ENCODE measurements at regions not wholly inside any gene's neighbourhood (a gene's known extent, or its start where the extent isn't known, plus 50 kb on each side); places are given as distances from the start of the nearest gene placed in this dataset.

DNA sequence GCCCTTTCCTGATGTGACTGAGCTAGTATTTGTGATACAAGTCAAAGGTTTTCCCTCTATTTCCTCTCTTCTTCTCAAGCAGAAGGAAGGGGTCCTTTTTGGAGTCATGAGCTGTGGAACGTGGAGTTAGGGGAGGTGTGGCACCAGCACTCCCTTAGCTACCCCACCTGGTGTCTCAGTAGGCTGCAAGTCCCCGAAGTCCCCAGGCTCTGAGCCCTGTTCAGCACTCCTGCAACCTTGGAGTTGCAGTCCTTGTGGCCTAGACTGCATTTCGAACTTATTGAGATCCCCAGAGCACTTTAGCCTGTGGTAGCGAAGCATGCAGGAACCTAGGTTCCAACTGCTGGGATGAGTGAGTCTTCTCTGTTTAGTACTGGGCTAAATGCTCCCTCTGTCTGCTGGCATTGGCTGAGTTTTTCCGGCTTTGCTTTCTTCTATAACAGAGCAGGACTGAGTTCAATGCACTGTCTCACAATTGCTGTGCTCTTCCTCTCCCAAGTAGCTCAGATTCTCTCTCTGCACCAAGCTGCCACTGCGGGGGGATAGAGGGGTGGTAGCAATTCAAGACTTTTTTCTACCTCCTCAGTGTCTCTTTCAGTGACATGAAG is 600.7 kb upstream of the CDH9 start:
- DNase-seq, result no peak

GRCh38 chr5:27619982-27620381 is 581.6 kb upstream of the CDH9 start:
- DNase-seq, result no peak

- DNase-seq, result no peak
These were observed 573.8 kb upstream of the CDH9 start for GRCh38 chr5:27612161-27612560.

DNA sequence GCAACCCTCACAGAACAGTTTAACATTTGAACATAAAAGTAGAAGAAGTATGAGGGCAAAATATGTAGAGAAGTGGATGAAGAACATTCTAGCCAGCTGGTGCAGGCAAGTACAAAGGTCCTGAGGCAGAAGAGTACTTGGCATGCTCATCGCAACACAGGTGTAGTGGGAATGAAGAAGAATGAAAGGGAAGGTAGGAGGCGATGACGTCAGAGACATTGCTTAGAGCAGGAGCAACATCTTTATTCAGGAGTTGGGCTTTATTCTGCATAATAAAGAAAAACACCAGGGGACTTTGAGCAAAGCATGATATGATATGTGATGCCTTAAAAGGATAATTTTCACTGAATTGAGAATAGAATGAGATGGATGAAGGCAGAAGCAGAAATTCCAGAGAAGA is 570.6 kb upstream of the CDH9 start:
- DNase-seq, result no peak

- DNase-seq, result no peak
These were observed 560.2 kb upstream of the CDH9 start for GRCh38 chr5:27598576-27598975.

- no peak for DNase-seq
These were observed 555.8 kb upstream of the CDH9 start for GRCh38 chr5:27594141-27594540.

DNA sequence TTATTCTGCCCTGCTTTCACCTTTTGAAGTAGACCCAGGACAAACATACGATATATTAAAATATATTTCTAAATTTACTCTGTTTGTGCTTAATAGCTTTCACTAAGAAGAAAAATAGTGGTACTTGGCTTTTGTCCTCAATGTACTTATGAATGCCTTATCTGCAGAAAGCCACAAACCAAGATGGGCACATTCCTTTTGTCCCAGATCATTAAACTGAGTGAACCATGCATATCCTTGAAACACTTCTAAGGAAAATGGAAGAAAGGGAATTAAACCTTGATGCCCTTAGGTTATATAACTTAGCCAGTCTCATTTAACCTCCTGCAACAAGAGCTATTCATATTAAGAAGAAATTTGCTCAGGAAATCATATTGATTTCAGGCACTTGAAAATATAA is 553.8 kb upstream of the CDH9 start:
- no peak for DNase-seq

DNA sequence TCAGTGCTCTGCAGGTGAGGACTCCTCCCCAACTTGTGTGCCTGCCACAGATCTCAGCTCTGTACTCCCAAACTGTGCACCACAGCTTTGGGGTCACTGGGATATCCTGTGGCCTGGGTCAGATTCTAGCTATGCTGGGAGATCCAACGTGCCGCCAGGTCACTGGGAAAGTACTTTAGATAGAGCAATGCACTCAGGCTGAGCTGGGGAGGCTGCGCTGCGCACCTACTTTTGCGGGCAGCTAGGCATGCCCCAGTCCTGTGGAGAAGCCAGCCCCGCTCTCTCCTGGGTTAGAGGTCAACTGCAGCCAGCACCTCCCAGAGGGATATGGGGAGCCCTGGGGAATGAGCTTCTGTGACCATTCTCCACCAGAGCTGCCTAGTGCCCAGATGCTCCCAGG is 552.1 kb upstream of the CDH9 start:
- DNase-seq, result no peak

DNA sequence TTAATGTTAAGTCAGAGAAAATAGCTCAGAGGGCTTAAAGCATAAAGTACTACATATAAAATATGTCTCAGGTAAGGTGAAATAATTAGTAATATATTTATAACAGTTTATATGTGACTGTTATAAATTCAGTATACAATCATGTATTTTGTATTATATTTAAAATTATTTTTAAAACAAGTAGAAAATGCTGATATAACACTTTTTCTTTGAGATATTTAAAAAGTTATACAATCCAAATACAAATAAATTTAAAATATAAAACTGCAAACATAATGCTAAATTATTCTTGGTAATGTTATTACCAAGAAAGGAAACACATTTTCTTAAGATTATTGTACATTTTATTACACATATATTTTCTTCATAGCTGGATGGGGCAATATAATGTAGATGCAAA is 539.9 kb upstream of the CDH9 start:
- no peak for DNase-seq

- DNase-seq, result no peak
These were observed 533.3 kb upstream of the CDH9 start for GRCh38 chr5:27571681-27572080.

GRCh38 chr5:27568811-27569210 is 530.4 kb upstream of the CDH9 start:
- no peak for DNase-seq

DNA sequence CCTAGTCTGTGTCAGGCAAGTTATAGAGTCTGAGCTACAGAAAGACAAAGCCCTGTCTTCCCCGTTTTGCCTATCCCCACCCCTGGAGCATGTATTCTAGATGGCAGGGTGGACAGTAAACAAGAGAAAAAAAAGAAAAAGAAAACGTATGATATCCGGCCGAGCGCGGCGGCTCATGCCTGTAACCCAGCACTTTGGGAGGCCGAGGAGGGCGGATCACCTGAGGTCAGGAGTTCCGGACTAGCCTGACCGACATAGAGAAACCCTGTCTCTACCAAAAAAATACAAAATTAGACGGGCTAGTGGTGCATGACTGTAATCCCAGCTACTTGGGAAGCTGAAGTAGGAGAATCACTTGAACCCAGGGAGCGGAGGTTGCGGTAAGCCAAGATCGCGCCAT is 523.0 kb upstream of the CDH9 start:
- DNase-seq, result no peak

DNA sequence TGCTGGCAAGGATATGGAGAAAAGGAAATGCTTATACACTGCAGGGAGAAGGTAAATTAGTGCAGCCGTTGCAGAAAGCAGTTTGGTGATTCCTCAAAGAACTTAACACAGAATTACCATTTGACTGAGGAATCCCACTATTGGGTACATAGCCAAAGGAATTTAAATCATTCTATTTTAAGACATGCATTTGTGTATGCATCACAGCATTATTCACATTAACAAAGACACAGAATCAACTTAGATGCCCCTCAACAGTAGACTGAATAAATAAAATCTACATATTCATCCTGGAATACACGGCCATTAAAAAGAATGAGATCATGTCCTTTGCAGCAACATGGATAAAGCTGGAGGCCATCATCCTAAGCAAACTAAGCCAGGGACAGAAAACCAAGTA is 510.1 kb upstream of the CDH9 start:
- DNase-seq, result no peak

GRCh38 chr5:27535031-27535557 is 496.7 kb upstream of the CDH9 start:
- no peak for DNase-seq

GRCh38 chr5:27532305-27532704 is 493.9 kb upstream of the CDH9 start:
- no peak for DNase-seq

GRCh38 chr5:27524515-27524914 is 486.1 kb upstream of the CDH9 start:
- no peak for DNase-seq

DNA sequence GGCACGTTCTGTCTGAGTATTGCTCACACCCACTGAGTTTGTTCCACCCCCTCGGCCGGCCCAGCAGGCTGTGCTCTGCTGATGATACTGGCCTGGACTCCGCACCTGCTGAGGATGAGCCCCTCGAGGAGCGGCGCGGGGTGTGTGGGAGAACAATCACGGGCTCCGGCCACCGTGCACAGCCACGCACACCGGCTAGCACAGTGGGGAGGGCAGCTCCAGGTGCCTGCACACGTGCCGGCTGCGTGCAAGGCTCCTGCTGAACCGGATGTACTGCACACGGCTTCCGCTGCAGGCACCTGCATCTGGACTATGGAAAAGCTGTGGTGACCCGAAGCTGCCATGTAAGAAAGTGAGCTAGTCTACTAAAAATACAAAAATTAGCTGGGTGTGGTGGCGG is 485.2 kb upstream of the CDH9 start:
- no peak for DNase-seq

DNA sequence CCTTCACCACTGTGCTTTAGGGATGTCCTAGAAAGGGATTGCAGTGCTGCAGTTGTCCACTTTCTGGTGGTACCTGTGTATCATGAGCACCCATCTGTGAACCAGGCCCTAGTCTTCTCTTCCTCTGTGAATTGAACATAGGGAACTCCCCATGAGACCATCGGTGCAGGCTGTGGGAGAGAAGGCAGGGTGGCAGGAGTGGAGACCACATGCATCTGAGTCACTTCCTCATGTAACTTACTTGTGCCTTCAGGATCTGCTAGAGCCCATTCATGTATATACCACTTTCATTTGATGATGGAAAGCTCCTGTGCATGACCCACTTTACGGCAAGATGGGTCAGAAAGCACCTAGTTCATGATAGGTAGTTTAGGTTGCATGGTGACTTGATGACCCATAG is 478.1 kb upstream of the CDH9 start:
- DNase-seq, result no peak

DNA sequence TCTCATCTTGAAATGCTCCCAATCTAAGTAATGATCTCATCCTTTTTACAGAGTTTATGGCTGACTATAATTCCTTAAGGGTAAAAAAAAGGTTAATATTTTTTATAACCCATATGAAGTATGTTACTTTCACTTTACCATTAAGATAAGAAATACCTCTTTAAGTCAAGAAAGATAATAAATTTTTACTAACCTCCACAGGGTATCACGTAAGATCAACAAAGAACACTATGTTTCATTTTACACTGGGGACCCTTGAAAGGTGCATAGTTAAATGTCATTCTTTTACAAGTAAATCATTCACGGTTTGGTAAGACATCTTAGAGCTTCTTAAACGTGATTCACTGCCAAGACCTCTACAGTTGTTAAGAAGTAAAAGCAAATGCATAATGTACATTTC is 472.7 kb upstream of the CDH9 start:
- DNase-seq, result no peak

GRCh38 chr5:27503813-27504212 is 465.4 kb upstream of the CDH9 start:
- DNase-seq, result no peak

GRCh38 chr5:27502236-27502635 is 463.9 kb upstream of the CDH9 start:
- no peak for DNase-seq

DNA sequence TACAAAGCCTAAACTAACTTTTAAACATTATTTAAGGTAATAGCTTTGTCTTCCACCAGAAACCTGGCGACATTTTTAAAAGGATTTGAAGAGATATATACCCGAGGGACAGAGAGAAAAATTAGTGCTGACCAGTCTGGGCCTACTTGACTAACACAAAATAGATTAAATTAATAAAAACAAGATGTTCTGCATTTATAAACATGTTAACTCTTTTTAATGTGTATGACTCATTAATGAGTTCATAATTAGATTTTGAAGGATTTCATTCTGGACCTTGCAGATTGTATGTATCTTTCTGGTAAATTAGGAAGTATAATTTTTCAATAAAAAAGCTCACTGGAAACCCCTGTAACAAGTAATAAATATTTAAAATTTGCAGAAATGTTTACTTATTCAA is 459.1 kb upstream of the CDH9 start:
- no peak for DNase-seq

- no peak for DNase-seq
These were observed 456.5 kb upstream of the CDH9 start for GRCh38 chr5:27494887-27495286.

DNA sequence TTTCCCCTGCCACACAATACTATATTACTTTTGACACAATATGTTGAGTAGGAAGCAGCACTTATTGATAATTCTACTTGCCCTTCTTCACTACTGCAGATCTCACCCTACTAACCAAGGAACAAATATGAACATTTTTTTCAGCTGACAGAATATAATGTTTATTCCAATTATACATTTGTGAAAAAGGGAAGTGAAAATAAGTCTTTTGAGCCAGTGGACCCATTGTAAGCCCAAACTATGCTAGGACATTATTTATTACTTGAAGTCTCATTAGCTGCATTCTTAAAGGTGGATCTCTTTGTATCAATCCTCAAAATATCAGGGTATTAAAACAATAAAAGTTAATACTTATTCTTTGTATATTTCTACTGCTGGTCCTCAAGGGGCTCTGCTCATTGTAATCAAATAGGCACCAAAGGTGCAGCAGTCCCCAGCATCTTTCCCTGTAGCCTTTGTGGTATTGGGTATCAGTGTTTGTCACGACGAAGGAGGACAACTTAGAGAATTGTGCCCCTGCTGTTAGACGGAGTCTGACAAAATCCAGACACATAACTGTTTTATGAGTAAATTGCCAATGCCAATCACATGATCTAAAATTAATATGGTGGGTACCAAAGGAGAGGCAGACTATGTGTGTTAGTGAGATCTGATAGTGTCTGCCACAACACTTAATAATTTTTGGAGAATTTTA is 453.5 kb upstream of the CDH9 start:
- no peak for DNase-seq

- DNase-seq, result no peak
These were observed 452.7 kb upstream of the CDH9 start for GRCh38 chr5:27491047-27491446.
